D721Med (cell line): ENCODE measurements at regions not wholly inside any gene's neighbourhood (a gene's known extent, or its start where the extent isn't known, plus 50 kb on each side); places are given as distances from the start of the nearest gene placed in this dataset.

Source experiments
- DNase-seq: peaks from one replicate; pipeline ENCODE4 v3.0.0; 2011; ENCODE audit warnings: low spot score; ENCODE audit not compliant: insufficient read length
- FAIRE-seq: peaks from 2 replicates; lab custom pipeline; 2011; peaks lifted over from hg19 to GRCh38; lab: Jason Lieb, UNC
- TF ChIP-seq, protein P1 (sequence below): IDR thresholded peaks from 2 replicates; pipeline ENCODE4 v1.5.1; 2012; ENCODE audit warnings: mild to moderate bottlenecking, control low read depth; ENCODE audit not compliant: insufficient read depth; ENCODE audit errors: missing control alignments

DNA sequence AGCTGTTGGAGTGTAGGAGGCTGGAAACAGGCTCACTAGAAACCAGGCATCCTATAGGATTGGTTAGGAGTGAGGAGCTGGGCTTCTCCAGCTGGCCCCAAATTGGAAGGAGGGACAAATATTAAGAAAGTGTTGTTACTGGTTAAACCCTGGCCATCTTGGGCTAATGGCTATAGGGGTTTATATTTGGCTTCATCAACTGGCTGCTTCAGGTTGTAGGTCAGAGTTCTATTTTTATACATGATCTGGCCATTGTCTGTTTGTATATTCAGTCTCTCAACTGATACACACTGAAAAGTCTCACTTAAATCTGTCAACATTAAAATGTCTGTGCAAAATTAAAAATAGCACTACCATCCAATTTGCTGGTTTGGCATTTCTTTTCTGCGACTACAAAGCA is 70.2 kb upstream of the ARRDC4 start:
- DNase-seq (no peak), FAIRE-seq (no peak)
- TF ChIP-seq, protein P1, sequence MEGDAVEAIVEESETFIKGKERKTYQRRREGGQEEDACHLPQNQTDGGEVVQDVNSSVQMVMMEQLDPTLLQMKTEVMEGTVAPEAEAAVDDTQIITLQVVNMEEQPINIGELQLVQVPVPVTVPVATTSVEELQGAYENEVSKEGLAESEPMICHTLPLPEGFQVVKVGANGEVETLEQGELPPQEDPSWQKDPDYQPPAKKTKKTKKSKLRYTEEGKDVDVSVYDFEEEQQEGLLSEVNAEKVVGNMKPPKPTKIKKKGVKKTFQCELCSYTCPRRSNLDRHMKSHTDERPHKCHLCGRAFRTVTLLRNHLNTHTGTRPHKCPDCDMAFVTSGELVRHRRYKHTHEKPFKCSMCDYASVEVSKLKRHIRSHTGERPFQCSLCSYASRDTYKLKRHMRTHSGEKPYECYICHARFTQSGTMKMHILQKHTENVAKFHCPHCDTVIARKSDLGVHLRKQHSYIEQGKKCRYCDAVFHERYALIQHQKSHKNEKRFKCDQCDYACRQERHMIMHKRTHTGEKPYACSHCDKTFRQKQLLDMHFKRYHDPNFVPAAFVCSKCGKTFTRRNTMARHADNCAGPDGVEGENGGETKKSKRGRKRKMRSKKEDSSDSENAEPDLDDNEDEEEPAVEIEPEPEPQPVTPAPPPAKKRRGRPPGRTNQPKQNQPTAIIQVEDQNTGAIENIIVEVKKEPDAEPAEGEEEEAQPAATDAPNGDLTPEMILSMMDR, result no peak

DNA sequence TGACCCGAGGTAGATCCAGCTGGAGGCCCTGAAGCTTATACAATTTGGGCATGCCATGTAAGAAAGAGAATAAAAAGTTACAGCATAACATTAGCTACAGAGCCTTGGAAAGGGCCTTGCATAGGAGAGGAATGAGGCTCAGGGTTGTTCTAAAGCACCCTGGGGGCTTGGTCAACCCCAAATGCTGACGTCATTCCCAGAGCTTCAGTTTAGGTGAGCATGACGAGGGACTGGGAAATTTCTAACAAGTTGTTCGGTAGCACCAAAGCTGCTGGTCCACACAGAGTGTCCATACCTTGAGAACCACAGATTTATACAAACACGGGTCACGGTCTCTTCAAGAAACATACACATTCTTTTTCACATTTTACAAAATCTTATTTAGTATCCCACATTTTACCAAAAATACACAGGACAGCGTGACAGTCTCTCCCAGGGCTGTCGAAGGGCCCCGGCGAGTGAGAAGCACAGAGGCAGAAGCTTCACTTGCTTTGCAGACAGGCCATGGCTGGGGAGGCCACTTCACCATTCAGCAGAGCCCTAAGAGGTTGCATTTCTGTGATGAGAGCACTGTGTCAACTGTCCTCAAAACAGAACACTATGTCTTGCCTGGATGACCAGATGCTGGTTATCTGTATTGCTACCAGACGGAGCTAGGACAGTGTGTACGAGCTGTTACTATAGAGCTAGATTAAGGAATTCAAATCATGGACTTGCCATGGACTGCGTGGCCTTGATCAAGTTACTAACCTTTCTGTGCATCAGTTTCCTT is 68.2 kb upstream of the ARRDC4 start:
- TF ChIP-seq, protein P1, result no peak
- DNase-seq (no peak), FAIRE-seq (no peak)

DNA sequence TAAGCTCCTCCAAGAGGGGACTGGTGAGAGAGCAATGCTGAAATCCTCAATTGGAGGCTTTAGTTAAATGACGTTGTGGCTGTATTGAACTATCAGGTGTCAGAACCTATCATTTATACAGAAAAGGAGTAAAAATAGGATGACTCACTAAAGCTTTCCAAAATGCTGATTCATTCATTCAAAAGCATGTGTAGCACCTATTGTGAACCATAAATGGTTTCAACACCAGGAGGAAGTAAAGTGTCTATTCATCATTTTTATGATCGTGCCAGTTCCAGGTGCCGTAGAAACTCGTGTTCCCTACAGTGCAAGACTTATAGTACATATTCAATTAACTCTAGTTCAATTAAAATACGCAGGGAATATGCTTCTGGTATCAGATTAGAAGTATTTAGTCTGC is 66.5 kb upstream of the ARRDC4 start:
- DNase-seq (no peak), FAIRE-seq (no peak)
- TF ChIP-seq, protein P1, result no peak

DNA sequence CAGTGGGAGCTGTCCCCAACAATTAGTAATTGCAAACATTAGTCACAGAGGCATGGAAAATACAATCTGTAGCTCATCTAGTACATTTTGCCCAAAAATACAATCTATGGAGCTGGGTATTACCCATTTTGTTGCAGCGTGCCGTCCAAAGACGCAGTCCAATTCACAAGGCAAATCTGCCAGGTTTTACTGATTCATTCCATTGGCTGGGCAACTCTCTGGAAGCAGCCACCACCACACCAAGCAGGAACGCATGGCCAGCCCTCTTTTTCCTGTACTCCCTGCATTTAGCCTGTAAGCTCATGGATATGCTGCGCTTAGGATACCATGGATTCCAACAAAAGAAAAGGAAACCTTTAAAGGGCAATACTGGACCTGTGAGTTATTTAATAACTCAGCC is 60.5 kb upstream of the ARRDC4 start:
- FAIRE-seq, result no peak
- no peak for DNase-seq
- TF ChIP-seq, protein P1, result no peak

DNA sequence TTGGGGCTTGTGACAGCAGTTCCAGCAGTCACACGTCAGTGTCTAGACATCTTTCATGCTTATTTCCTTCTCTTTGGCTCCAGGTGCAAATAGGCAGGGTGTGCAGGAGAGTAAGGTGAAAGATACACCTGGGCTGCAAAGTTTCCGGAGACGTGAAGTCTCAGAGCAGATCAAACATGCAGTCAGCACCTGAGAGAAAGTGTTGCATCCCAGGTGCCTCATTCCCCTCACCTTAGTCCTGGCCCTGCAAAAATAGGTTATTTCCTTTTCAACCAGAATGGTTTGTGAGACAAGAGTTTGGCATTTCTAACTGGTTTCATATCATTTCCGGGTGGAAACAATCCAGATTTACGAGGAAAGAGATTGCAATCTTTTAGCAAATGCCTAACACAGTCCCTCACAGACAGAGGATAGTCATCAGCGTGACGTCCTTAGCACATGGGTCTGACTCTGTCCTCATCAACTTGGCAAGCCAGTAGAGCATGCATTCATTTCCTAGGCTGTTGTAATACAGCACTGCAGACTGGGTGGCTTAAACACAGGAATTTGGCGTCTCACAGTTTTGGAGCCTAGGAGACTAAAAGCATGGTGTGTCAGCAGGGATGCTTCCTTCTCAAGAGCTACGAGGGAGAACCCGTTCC is 58.2 kb upstream of the ARRDC4 start:
- TF ChIP-seq, protein P1, result no peak
- FAIRE-seq (no peak), DNase-seq (no peak)

DNA sequence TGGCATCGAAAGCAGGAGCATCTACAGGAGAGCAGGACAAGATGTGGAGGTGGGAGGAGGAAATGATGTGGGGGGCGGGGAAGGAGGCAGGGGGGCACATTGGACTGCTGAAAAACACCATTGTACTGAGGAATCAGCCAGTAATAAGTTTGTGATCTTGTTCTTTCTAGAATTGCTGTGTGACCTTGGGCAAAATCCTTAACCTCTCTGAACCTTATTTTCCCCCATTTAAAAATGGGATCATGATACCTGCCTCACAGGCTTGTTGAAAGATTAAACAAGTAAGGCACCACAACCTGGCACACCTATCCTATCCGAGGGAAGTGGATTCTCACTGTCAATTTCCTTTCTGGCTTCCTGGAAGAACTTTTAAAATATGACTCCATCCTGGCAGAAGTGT is 56.9 kb upstream of the ARRDC4 start:
- DNase-seq (no peak), FAIRE-seq (no peak)
- TF ChIP-seq, protein P1, result no peak
